HFFc6 (cell line): ENCODE measurements at regions not wholly inside any gene's neighbourhood (a gene's known extent, or its start where the extent isn't known, plus 50 kb on each side); places are given as distances from the start of the nearest gene placed in this dataset.
A peak's percentile ranks its signal among the peaks of the same experiment; 100 is the strongest.
"Not testable (repeated sequence)": the region's sequence is repeated elsewhere in the genome, so short reads cannot be mapped to it uniquely, and the experiment has no call there.

Source experiments
- DNase-seq: peaks from one replicate; pipeline ENCODE4 v3.0.0-alpha.2; 2018
- H3K27ac Mint-ChIP-seq: 2 replicates; pipeline ENCODE4 v1.8.0; 2020; ENCODE audit warnings: mild to moderate bottlenecking, mixed read lengths
- H3K27me3 Mint-ChIP-seq: 2 replicates; pipeline ENCODE4 v1.8.0; 2021; ENCODE audit warnings: mild to moderate bottlenecking, moderate library complexity, mixed read lengths; ENCODE audit not compliant: insufficient read depth
- H3K36me3 Mint-ChIP-seq: 2 replicates; pipeline ENCODE4 v1.8.0; 2021; ENCODE audit warnings: low read depth, mixed read lengths
- H3K4me1 Mint-ChIP-seq: 2 replicates; pipeline ENCODE4 v1.8.0; 2020; ENCODE audit warnings: low read depth, mixed read lengths
- H3K4me3 Mint-ChIP-seq: 2 replicates; pipeline ENCODE4 v1.8.0; 2020; ENCODE audit warnings: mild to moderate bottlenecking, moderate library complexity, mixed read lengths
- H3K9me3 Mint-ChIP-seq: 2 replicates; pipeline ENCODE4 v1.8.0; 2020; ENCODE audit warnings: mild to moderate bottlenecking, mixed read lengths
- CTCF ChIP-seq: fragments of 200-600 bp; sonication (generic); IDR thresholded peaks from 2 replicates; pipeline ENCODE4 v1.5.0; 2021; ENCODE audit warnings: antibody characterized with exemption, mild to moderate bottlenecking

GRCh38 chr6:56833127-56833791 is 121.6 kb upstream of the BEND6 start:
- H3K9me3 Mint-ChIP-seq, result no peaks in the 10 kb centered on the region
- H3K4me3 Mint-ChIP-seq, result no peak overlapping the region
- no peak for TF ChIP-seq CTCF
- peaks cover 78% of the 10 kb centered on the region for H3K4me1 Mint-ChIP-seq
- no peak overlapping the region for H3K27ac Mint-ChIP-seq
- no peak for DNase-seq
- peaks cover 2% of the 10 kb centered on the region; the same call in 1 of the 2 replicates for H3K27me3 Mint-ChIP-seq
- H3K36me3 Mint-ChIP-seq, result peaks cover 24% of the 10 kb centered on the region

GRCh38 chr6:56832225-56832624 is 122.7 kb upstream of the BEND6 start:
- H3K27me3 Mint-ChIP-seq, result peaks cover 2% of the 10 kb centered on the region; the same call in 1 of the 2 replicates
- no peak overlapping the region for H3K4me3 Mint-ChIP-seq
- no peak overlapping the region; the same call in 1 of the 2 replicates for H3K27ac Mint-ChIP-seq
- H3K36me3 Mint-ChIP-seq, result peaks cover 14% of the 10 kb centered on the region
- TF ChIP-seq CTCF, result no peak
- DNase-seq, result no peak
- H3K9me3 Mint-ChIP-seq, result no peaks in the 10 kb centered on the region
- H3K4me1 Mint-ChIP-seq, result peaks cover 77% of the 10 kb centered on the region

DNA sequence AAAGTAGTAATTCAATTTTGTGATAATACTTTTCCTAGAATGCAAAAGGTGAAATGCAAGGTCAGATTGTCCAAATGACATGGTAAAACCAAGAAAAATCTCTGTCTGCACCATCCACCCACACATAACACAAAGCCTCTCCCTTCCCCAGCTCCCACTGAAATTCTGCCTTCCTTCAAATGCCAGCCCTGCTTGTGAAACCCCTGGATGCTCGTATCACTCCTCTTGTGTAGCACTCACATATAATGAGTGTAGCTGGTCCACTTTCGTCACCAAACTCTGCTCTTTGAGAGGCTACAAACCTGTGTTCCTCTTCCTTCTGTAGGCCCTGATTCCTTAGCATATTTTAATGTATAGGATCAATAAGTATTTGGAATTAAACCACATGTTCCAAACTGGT is 123.6 kb upstream of the BEND6 start:
- DNase-seq, result no peak
- peak overlapping the region; percentile 2; the same call in 1 of the 2 replicates for H3K27ac Mint-ChIP-seq
- H3K9me3 Mint-ChIP-seq, result no peaks in the 10 kb centered on the region
- 0 out of 2 replicates have a peak, but pooled peaks cover 2% of the 10 kb centered on the region for H3K27me3 Mint-ChIP-seq
- no peak for TF ChIP-seq CTCF
- H3K36me3 Mint-ChIP-seq, result peaks cover 11% of the 10 kb centered on the region
- H3K4me1 Mint-ChIP-seq, result peaks cover 74% of the 10 kb centered on the region
- H3K4me3 Mint-ChIP-seq, result no peak overlapping the region

- Mint-ChIP-seq H3K36me3 (peaks cover 8% of the 10 kb centered on the region), H3K27me3 (peaks cover 2% of the 10 kb centered on the region; the same call in 1 of the 2 replicates), H3K27ac (peak overlapping the region; percentile 34; the same call in 1 of the 2 replicates), H3K4me3 (no peak overlapping the region; the same call in 1 of the 2 replicates), H3K9me3 (no peaks in the 10 kb centered on the region), H3K4me1 (peaks cover 53% of the 10 kb centered on the region)
- no peak for TF ChIP-seq CTCF
- no peak for DNase-seq
Observed at GRCh38 chr6:56827908-56828649, 126.8 kb upstream of the BEND6 start.

DNA sequence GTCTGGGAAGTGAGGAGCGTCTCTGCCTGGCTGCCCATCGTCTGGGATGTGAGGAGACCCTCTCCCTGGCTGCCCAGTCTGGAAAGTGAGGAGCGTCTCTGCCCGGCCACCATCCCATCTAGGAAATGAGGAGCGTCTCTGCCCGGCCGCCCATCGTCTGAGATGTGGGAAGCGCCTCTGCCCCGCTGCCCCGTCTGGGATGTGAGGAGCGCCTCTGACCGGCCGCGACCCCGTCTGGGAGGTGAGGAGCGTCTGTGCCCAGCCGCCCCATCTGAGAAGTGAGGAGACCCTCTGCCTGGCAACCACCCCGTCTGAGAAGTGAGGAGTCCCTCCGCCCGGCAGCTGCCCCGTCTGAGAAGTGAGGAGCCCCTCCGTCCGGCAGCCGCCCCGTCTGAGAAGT is 130.5 kb upstream of the BEND6 start:
- DNase-seq, H3K27ac Mint-ChIP-seq, H3K36me3 Mint-ChIP-seq, H3K27me3 Mint-ChIP-seq, H3K4me3 Mint-ChIP-seq, H3K9me3 Mint-ChIP-seq: not testable (repeated sequence)
- H3K4me1 Mint-ChIP-seq, result peaks cover 54% of the 10 kb centered on the region

DNA sequence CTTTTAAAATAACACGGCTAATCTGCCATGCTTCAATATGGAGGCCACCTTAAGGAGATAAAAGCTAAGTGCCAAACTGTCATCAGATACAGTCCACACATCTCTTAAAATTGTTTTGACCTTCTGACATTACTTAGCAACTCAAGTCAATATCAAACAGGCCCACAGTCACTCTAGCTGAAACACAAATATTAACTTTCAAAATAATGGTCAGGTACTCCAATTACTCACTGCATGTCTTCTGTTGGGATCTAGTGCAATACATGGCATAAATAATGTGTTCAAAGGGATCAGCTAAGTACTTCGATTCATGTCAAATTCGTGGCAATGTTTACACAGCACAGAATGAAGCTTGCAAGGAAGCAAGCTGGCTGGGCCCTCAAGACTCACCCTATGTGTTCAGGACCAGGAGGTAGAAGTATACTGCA is 133.9 kb upstream of the BEND6 start:
- Mint-ChIP-seq H3K27me3 (no peaks in the 10 kb centered on the region; the same call in none of the 2 replicates), H3K27ac (peak overlapping the region; percentile 32; the same call in 1 of the 2 replicates), H3K36me3 (peaks cover 8% of the 10 kb centered on the region), H3K4me3 (no peak overlapping the region), H3K9me3 (no peaks in the 10 kb centered on the region), H3K4me1 (peaks cover 65% of the 10 kb centered on the region)
- DNase-seq, result no peak
- no peak for TF ChIP-seq CTCF
